OCI-LY7 (cell line): ENCODE measurements at regions not wholly inside any gene's neighbourhood (a gene's known extent, or its start where the extent isn't known, plus 50 kb on each side); places are given as distances from the start of the nearest gene placed in this dataset.

ENCODE experiments used
- BruUV-seq: library from RNA; stranded (reverse); fragments of 400-500 nt; replicated peaks from 2 replicates; lab custom pipeline; 2021; lab: Mats Ljungman, UMichigan
- CTCF ChIA-PET: fragments of 300-600 bp; sonication (Branson Sonifier 250); formaldehyde crosslinking; loops from one replicate; lab custom pipeline; 2022; ENCODE audit warnings: antibody characterized with exemption; ENCODE audit not compliant: unreplicated experiment; lab: Charles Lee
- POLR2A ChIA-PET: fragments of 300-600 bp; sonication (Branson Sonifier 250); formaldehyde crosslinking; loops from one replicate; lab custom pipeline; 2022; ENCODE audit warnings: antibody characterized with exemption; lab: Charles Lee
- DNase-seq: peaks from one replicate; pipeline ENCODE4 v3.0.0-alpha.2; 2015; ENCODE audit warnings: low spot score
- H2AFZ ChIP-seq: fragments of 200-600 bp; sonication (generic), shearing (Covaris generic); 2 replicates; pipeline ENCODE4 v1.6.1; 2014; ENCODE audit warnings: mild to moderate bottlenecking, antibody characterized with exemption, low read length, moderate library complexity
- H3K27ac ChIP-seq: fragments of 200-600 bp; sonication (generic); 2 replicates; pipeline ENCODE4 v1.5.1; 2014; ENCODE audit warnings: mixed run types, low read depth, mild to moderate bottlenecking, moderate library complexity, low read length, inconsistent platforms; ENCODE audit not compliant: poor library complexity, severe bottlenecking
- H3K36me3 ChIP-seq: fragments of 200-600 bp; sonication (generic); 2 replicates; pipeline ENCODE4 v1.6.1; 2014; ENCODE audit warnings: mild to moderate bottlenecking, antibody characterized with exemption, low read length, moderate library complexity, mixed read lengths; ENCODE audit not compliant: insufficient read depth
- H3K4me1 ChIP-seq: fragments of 200-600 bp; sonication (generic); 2 replicates; pipeline ENCODE4 v1.5.1; 2014; ENCODE audit warnings: mild to moderate bottlenecking, low read length; ENCODE audit not compliant: insufficient read depth, poor library complexity, severe bottlenecking
- H3K4me2 ChIP-seq: fragments of 200-600 bp; sonication (generic); 2 replicates; pipeline ENCODE4 v1.6.1; 2014; ENCODE audit warnings: mild to moderate bottlenecking, low read length
- H3K4me3 ChIP-seq: fragments of 200-600 bp; sonication (generic); 2 replicates; pipeline ENCODE4 v1.5.1; 2014; ENCODE audit warnings: mild to moderate bottlenecking, low read depth, low read length; ENCODE audit not compliant: poor library complexity, severe bottlenecking
- H3K79me2 ChIP-seq: fragments of 200-600 bp; sonication (generic); 2 replicates; pipeline ENCODE4 v1.6.1; 2016; ENCODE audit warnings: low read depth, mild to moderate bottlenecking, low read length, moderate library complexity, mixed read lengths; ENCODE audit not compliant: insufficient read depth
- H3K9me2 ChIP-seq: fragments of 200-600 bp; sonication (generic); 2 replicates; pipeline ENCODE4 v1.6.1; 2016; ENCODE audit warnings: mild to moderate bottlenecking, low read length, mixed read lengths; ENCODE audit not compliant: insufficient read depth
- H3K9me3 ChIP-seq: fragments of 200-600 bp; sonication (generic); 2 replicates; pipeline ENCODE4 v1.6.1; 2014; ENCODE audit warnings: mild to moderate bottlenecking, mixed run types, low read length, mixed read lengths
- H4K20me1 ChIP-seq: fragments of 200-600 bp; sonication (generic); 2 replicates; pipeline ENCODE4 v1.6.1; 2014; ENCODE audit warnings: mild to moderate bottlenecking, antibody characterized with exemption, low read length, moderate library complexity, mixed read lengths; ENCODE audit not compliant: insufficient read depth
- CTCF ChIP-seq: fragments of 200-600 bp; sonication (generic); conservative IDR thresholded peaks from 2 replicates; pipeline ENCODE4 v1.5.1; 2014; ENCODE audit warnings: mild to moderate bottlenecking, antibody characterized with exemption, low read length, moderate library complexity, mixed read lengths
- EZH2phosphoT487 ChIP-seq: fragments of 200-600 bp; sonication (generic); IDR thresholded peaks from 2 replicates; pipeline ENCODE4 v1.6.1; 2018; ENCODE audit warnings: low read depth, borderline replicate concordance, mild to moderate bottlenecking, mixed run types, antibody characterized with exemption, low read length, moderate library complexity, mixed read lengths
- intact Hi-C: fragments of 100-400 bp; cut with micrococcal nuclease; formaldehyde crosslinking; loops from one replicate; pipeline ENCODE4 v1.10.0; 2022; ENCODE audit not compliant: unreplicated experiment

GRCh38 chr6:139883776-139884175, 509.3 kb upstream of the CITED2 start:
- no peak overlapping the region for H3K4me2 ChIP-seq
- H3K36me3 ChIP-seq, result no peaks in the 10 kb centered on the region
- ChIA-PET CTCF (no interaction called here), POLR2A (no interaction called here)
- intact Hi-C loops, result loop anchor here (5.0 to 10.0 kb wide), 2 partner anchors 1041 to 1679 kb away; no protein-coding TSS in a partner anchor
- H4K20me1 ChIP-seq, result no peaks in the 10 kb centered on the region
- DNase-seq, result no peak
- BruUV-seq, result no TSS peak
- H3K4me1 ChIP-seq, result no peaks in the 10 kb centered on the region
- H3K9me3 ChIP-seq, result no peaks in the 10 kb centered on the region
- H3K27ac ChIP-seq, result no peak overlapping the region
- no peak for TF ChIP-seq CTCF
- no peak for TF ChIP-seq EZH2phosphoT487
- no peaks in the 10 kb centered on the region for H3K79me2 ChIP-seq
- no peak overlapping the region for H2AFZ ChIP-seq
- no peaks in the 10 kb centered on the region for H3K9me2 ChIP-seq
- no peak overlapping the region for H3K4me3 ChIP-seq

GRCh38 chr6:139882977-139883728, 508.7 kb upstream of the CITED2 start:
- H2AFZ ChIP-seq, result no peak overlapping the region
- H3K4me2 ChIP-seq, result no peak overlapping the region
- no peaks in the 10 kb centered on the region for H3K4me1 ChIP-seq
- H4K20me1 ChIP-seq, result no peaks in the 10 kb centered on the region
- no peak overlapping the region for H3K27ac ChIP-seq
- no peaks in the 10 kb centered on the region for H3K9me2 ChIP-seq
- no peaks in the 10 kb centered on the region for H3K9me3 ChIP-seq
- CTCF ChIA-PET, result no interaction called here
- no peak overlapping the region for H3K4me3 ChIP-seq
- no peak for TF ChIP-seq CTCF
- TF ChIP-seq EZH2phosphoT487, result no peak
- no peaks in the 10 kb centered on the region for H3K79me2 ChIP-seq
- BruUV-seq, result no TSS peak
- no peaks in the 10 kb centered on the region for H3K36me3 ChIP-seq
- intact Hi-C loops, result loop anchor here (5.0 to 10.0 kb wide), 2 partner anchors 1042 to 1679 kb away; no protein-coding TSS in a partner anchor
- DNase-seq, result no peak
- POLR2A ChIA-PET, result interaction anchor here (0.5 kb wide), 1 partner anchor 279 kb away, joined by 3 read pairs; no protein-coding TSS in a partner anchor

- no peaks in the 10 kb centered on the region for H3K4me1 ChIP-seq
- no peaks in the 10 kb centered on the region for H4K20me1 ChIP-seq
- intact Hi-C loops, result loop anchor here (5.0 to 10.0 kb wide), 2 partner anchors 1043 to 1680 kb away; no protein-coding TSS in a partner anchor
- no peaks in the 10 kb centered on the region for H3K79me2 ChIP-seq
- H3K27ac ChIP-seq, result no peak overlapping the region
- no peaks in the 10 kb centered on the region for H3K9me3 ChIP-seq
- TF ChIP-seq CTCF, result no peak
- TF ChIP-seq EZH2phosphoT487, result no peak
- no peak for DNase-seq
- H3K4me2 ChIP-seq, result no peak overlapping the region
- no peaks in the 10 kb centered on the region for H3K9me2 ChIP-seq
- no peak overlapping the region for H2AFZ ChIP-seq
- no peak overlapping the region for H3K4me3 ChIP-seq
- no TSS peak for BruUV-seq
- POLR2A ChIA-PET, result interaction anchor here (1.3 kb wide), 1 partner anchor 507 kb away, joined by 3 read pairs; the partner anchor contains the start of gene CITED2
- H3K36me3 ChIP-seq, result no peaks in the 10 kb centered on the region
- CTCF ChIA-PET, result no interaction called here
These were observed 507.8 kb upstream of the CITED2 start for GRCh38 chr6:139882234-139882633.
